Ovary (tissue), 3 donors: ENCODE measurements at regions not wholly inside any gene's neighbourhood (a gene's known extent, or its start where the extent isn't known, plus 50 kb on each side); places are given as distances from the start of the nearest gene placed in this dataset.

Experiments used
- CTCF ChIP-seq, 3 donors: fragments of 450-650 bp in 2 of 3; fragments of 200-600 bp in 1 of 3; IDR thresholded peaks; one replicate each; pipeline versions ENCODE4 v1.5.1 to v1.8.0; 2016 to 2022; ENCODE audit warnings: antibody characterized with exemption in 3 of 3, mild to moderate bottlenecking in 1 of 3
- POLR2A ChIP-seq: fragments of 450-650 bp; IDR thresholded peaks from one replicate; pipeline ENCODE4 v1.6.1; 2017; ENCODE audit warnings: antibody characterized with exemption, mild to moderate bottlenecking, moderate library complexity
- donor health status: DM: no; HTN: no; CAD: no.

- TF ChIP-seq CTCF (IDR thresholded peaks at IDR 0.05) (no peak), POLR2A (no peak)
Measured at GRCh38 chr11:127138613-127139012, 138.0 kb upstream of the KIRREL3 start.
